Caki2 (cell line): ENCODE measurements at regions not wholly inside any gene's neighbourhood (a gene's known extent, or its start where the extent isn't known, plus 50 kb on each side); places are given as distances from the start of the nearest gene placed in this dataset.
"Not testable (repeated sequence)": the region's sequence is repeated elsewhere in the genome, so short reads cannot be mapped to it uniquely, and the experiment has no call there.

Experiments
- DNase-seq: peaks from one replicate; pipeline ENCODE4 v3.0.0-alpha.2; 2015; ENCODE audit warnings: low read depth
- in situ Hi-C: cut with HindIII; loops from 2 replicates; pipeline ENCODE4 v1.10.0; 2016; ENCODE audit warnings: low sequenced_read_pairs, low pct_unique_long_range_greater_than_20kb, mixed read lengths

DNA sequence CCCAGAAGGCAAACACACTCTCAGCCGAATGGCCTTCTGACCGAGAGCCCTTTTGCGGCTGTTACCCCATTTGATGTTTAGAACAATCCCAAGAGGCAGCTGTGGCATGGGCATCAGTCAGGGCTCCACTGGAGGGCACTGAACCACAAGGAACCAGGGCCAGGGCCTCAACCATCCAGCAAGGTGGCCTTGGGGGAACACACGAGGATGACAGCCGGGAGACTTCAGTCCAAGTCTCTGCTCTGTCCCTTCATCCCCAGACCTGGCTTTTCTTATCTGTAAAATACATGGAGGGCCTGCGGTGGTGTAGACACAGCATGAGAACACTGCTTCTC lies 63.6 kb upstream of the INSIG1 start:
- in situ Hi-C loops = no loop called here
- no peak for DNase-seq

DNA sequence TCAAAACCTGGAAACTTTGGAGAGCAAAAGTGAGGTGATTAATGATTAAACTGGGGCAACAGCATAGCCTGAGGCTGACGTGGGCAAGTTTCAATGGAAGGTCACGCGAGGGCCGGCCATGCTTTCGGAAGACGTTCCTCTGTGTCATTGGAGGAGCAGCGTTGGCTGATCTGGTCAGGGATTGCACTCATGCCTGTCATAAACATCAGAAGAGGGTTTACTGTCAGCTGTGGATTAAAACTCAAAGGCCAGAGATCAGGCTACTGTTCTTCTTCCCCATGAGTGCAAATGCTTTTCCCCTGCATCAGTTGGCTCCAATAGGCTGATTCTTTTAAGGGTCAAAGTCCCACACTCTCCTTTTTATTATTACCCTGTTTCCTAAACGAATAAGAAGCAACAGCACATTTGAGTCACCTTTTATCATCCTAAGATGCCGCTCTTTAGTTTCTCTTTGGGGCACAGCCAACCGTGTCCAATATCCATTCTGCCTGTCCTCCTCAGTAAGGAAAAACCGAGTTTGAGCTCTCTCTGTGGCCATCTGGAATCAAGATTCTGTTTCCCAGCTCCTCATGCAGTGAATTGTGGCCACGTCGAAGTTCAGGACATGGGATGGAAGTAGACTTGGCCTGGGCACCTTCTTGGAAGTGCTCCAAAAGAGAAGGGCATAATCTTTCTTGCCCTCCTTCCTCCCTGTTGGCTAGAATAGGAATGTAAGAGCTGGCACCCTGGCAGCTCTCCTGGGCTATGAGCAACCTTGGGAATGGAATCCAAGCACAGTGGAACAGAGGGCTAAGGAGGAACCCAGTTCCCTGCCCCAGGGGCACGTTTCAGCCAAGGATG lies 62.5 kb upstream of the INSIG1 start:
- peak; percentile 87 for DNase-seq
- in situ Hi-C loops = no loop called here

DNA sequence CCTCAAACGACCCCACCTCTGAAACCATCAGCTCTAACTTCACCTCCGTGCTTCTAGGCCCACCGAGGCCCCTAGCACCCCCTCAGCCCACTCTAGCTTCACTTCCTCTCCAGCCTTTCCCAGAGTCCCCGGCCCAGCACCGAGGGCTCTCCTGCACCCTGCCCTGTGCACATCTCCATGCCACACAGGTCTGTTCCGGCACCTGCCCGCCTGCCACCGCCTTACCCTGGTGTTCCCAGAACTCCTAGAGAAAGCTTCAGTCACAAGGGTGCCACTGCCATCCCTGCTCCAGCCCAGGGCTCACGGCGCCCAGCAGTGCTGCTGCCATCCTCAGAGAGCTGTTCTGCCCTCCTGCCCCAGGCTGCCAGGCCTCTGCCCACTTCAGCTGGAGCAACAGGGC lies 61.3 kb upstream of the INSIG1 start:
- no peak for DNase-seq
- in situ Hi-C loops = no loop called here

DNA sequence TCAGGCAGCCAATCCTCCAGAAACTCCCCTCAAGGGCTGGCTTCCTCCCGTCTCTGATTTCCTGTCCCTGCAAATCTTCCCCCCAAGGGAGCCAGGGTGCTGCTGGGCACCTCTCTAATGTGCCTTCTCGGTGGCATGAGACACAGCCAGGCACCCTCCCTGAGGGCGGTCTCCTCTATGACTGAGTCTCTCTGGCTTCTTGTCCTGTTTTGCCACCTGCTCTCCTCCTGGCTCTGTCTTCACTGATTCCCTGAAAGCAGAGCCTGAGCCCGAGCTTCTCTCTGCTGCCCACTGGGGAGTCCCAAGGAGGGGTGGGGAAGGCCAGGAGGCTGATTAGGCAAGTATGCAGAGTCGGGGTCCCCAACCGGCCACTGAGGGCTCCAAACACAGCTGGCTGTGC lies 60.4 kb upstream of the INSIG1 start:
- no peak for DNase-seq
- in situ Hi-C loops = no loop called here

DNA sequence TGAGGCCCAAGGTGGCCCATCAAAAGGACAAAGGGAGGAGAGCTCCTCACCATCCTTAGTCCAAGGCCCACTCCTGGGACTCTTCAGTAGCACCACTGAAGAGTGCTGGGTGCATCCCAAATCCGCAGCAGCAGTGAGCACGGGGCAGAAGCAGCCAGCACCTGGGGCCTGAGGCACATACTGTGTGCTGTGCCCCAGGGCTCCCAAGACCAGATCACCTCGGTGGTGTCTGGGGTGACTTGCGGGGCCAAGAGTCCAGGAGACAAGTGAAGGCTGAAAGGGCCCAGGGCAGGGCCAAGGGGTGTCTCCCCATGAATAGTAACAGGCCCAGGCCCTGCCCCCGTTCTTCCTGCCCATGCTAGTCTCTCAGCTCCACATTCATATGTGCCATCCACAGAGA lies 59.9 kb upstream of the INSIG1 start:
- in situ Hi-C loops = no loop called here

DNA sequence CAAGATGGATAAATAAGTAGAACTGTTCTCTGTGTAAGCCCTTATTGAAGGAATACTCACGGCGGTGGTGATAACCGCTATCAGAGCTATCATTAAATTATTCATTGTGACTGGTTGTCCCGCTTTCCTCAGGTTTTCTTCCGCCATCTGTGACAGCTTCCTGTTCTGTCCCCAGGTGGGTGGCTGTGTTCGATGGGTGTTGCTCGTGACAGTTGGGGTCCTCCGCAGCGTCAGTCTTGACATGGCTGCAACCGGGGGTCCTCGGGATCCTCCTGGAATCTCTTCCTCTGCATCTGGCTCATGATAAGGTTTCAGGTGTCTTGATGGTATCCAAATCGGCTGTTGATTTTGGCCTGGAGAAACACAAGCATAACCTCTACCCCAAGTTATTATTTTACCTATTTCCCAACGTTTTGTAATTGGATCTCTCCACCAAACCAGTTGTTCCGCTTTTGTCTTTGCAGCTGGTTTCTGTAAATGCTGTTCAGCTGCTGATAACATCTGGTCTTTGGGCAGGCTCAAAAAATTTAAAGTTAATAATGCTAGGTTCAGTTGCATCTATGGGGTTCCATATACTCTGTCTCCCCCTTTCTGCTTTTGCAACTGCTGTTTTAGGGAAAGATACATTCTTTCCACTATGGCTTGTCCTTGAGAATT lies 58.1 kb upstream of the INSIG1 start:
- in situ Hi-C loops, DNase-seq: not testable (repeated sequence)

More for the DNA sequence above, 59.9 kb upstream of the INSIG1 start:
- no peak for DNase-seq

DNA sequence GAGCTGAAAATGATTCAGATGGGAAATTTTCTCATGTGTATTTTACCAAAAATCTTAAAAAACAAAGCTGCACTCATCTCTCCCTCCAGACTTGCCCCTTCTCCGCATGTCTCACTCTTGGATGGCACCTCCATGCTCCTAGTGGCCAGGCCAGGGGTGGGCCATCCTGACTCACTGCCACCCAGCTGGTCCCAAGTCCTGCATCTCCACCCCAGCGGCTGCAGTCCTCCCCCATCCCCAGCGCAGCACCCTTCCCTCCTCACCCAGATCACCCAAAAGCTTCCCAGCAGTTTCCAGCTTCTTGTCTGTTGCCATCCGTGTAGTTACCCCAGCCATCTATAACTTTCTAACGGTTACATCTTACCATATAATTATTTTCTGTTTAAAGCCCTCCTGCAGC lies 53.0 kb upstream of the INSIG1 start:
- DNase-seq = no peak
- in situ Hi-C loops = no loop called here

DNA sequence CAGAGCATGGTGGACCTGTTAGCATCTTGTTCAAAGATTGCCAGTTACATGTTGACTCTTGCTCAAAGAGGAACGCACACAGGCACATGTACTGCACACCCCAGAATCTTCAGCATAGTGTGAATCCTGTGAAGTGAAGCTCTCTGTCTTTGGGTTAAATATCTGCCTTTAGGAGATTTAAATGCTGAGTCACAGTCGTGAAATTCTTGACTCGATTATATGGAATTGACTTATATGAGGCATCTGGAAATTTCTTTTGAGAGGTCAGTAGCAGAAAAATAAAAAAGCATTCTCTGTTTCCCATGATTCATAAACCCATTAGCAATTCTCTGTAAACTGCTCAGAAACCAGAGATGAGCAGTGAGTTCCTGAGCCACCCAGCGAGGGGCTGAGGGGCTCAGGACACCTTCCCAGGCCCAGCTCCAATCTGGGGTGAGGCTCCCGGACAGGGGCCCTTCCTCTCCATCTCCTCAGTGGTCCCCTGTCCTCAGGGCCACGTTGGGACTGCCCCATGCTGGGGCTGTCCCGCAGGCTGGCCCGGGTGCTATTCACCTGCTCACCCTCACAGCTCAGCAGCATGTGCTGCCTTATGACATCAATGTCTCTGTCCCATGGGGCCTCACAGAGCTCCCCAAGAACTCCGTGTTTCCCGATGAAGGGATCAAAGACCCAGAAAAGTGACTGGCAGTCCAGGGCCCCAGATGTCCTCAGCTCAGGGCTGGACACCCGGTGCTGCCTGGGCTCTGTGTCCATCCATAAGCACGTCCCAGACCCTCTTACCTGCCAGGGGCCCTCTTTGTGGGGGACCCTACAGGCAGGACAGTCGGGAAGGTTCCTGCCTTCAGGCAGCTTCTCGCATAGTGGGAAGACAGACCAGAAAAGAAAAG lies 50.0 kb upstream of the INSIG1 start:
- no peak for DNase-seq
- in situ Hi-C loops = no loop called here
